T-helper 2 cell treated with Interferon-gamma antibody and Interleukin-4, amounts not matched to agents 5 μg/mL and 100 μg/mL, for 36 hours (primary cell): ENCODE measurements at regions not wholly inside any gene's neighbourhood (a gene's known extent, or its start where the extent isn't known, plus 50 kb on each side); places are given as distances from the start of the nearest gene placed in this dataset.
"Not testable (repeated sequence)": the region's sequence is repeated elsewhere in the genome, so short reads cannot be mapped to it uniquely, and the experiment has no call there.

ENCODE experiments used
- DNase-seq: peaks from one replicate; pipeline ENCODE4 v3.0.0; 2021; ENCODE audit warnings: low spot score
- H3K27ac Mint-ChIP-seq: one replicate; pipeline ENCODE4 v1.8.0; 2021; ENCODE audit warnings: mild to moderate bottlenecking, mixed read lengths
- H3K27me3 Mint-ChIP-seq: one replicate; pipeline ENCODE4 v1.8.0; 2021; ENCODE audit warnings: low read depth, mixed read lengths
- H3K36me3 Mint-ChIP-seq: one replicate; pipeline ENCODE4 v1.8.0; 2021; ENCODE audit warnings: low read depth, mixed read lengths
- H3K4me1 Mint-ChIP-seq: one replicate; pipeline ENCODE4 v1.8.0; 2021; ENCODE audit warnings: low read depth, mixed read lengths
- H3K4me3 Mint-ChIP-seq: one replicate; pipeline ENCODE4 v1.8.0; 2022; ENCODE audit warnings: mild to moderate bottlenecking, moderate library complexity, mixed read lengths
- H3K9me3 Mint-ChIP-seq: one replicate; pipeline ENCODE4 v1.8.0; 2021; ENCODE audit warnings: mixed read lengths

DNA sequence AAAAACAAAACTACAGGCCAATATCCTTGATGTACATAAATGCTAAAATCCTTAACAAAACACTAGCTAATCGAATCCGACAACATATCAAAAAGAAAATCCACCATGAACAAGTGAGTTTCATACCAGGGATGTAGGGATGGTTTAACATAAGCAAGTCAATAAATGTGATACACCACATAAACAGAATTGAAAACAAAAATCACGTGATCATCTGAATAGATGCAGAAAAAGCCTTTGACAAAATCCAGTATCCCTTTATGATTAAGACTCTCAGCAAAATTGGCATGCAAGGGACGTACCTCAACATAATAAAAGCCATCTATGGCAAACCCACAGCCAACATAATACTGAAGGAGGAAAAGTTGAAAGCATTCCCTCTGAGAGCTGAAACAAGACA is 466.1 kb downstream of the BRINP3 start:
- Mint-ChIP-seq H3K27ac (no peak overlapping the region), H3K4me3 (no peak overlapping the region), H3K36me3 (no peaks in the 10 kb centered on the region), H3K4me1 (no peaks in the 10 kb centered on the region), H3K27me3 (no peaks in the 10 kb centered on the region), H3K9me3 (peaks cover 44% of the 10 kb centered on the region)
- DNase-seq, result no peak

DNA sequence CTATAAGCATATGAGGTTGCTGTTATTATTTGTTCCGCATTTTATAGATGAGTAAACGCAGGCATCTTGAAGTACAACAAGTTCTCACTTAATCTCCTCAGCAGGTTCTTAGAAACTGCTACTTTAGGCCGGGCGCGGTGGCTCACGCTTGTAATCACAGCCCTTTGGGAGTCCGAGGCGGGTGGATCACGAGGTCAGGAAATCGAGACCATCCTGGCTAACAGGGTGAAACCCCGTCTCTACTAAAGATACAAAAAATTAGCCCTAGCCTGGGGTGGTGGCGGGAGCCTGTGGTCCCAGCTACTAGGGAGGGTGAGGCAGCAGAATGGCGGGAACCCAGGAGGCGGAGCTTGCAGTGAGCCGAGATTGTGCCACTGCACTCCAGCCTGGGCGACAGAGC is 458.5 kb downstream of the BRINP3 start:
- not testable (repeated sequence) for DNase-seq, H3K4me3 Mint-ChIP-seq, H3K4me1 Mint-ChIP-seq, H3K27me3 Mint-ChIP-seq, H3K27ac Mint-ChIP-seq, H3K36me3 Mint-ChIP-seq
- H3K9me3 Mint-ChIP-seq, result peaks cover 25% of the 10 kb centered on the region

DNA sequence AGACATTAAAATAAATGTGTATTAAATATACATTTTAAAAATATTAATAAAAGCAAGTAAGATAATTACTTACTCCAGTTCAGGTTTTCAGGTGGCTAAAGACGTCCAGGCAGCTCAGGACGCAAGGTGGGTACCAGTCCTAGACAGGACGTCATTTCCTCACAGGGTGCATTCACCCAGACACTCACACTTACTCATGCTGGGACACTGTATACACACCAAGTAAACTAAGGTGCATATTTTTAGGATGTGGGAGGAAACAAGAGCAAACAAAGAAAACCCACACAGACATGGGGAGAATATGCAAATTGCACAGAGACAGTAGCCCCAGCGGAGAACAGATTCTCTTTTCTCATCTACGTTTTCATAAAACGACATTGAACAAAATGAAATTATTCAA is 457.9 kb downstream of the BRINP3 start:
- peaks cover 26% of the 10 kb centered on the region for H3K9me3 Mint-ChIP-seq
- no peak overlapping the region for H3K27ac Mint-ChIP-seq
- no peaks in the 10 kb centered on the region for H3K4me1 Mint-ChIP-seq
- no peak overlapping the region for H3K4me3 Mint-ChIP-seq
- H3K36me3 Mint-ChIP-seq, result no peaks in the 10 kb centered on the region
- H3K27me3 Mint-ChIP-seq, result no peaks in the 10 kb centered on the region
- DNase-seq, result no peak

DNA sequence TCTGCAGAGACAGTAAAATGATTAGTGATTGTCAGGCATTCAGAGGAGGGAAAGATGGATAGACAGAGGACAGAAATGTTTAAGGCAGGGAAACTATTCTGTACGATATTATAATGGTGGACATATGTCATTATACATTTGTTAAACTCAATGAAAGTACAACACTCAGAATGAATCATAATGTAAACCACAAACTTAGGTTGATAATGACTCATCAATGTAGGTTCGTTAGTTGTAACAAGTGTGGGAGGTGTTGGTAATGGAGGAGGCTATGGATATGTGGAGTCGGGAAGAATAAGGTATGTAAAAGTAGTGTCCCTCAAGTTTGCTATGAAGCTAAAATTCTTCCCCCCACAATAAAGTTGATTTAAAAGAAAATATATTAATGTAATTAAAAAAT is 455.0 kb downstream of the BRINP3 start:
- Mint-ChIP-seq H3K4me1 (no peaks in the 10 kb centered on the region), H3K9me3 (peaks cover 23% of the 10 kb centered on the region), H3K27ac (no peak overlapping the region), H3K27me3 (no peaks in the 10 kb centered on the region), H3K4me3 (no peak overlapping the region), H3K36me3 (no peaks in the 10 kb centered on the region)
- no peak for DNase-seq

DNA sequence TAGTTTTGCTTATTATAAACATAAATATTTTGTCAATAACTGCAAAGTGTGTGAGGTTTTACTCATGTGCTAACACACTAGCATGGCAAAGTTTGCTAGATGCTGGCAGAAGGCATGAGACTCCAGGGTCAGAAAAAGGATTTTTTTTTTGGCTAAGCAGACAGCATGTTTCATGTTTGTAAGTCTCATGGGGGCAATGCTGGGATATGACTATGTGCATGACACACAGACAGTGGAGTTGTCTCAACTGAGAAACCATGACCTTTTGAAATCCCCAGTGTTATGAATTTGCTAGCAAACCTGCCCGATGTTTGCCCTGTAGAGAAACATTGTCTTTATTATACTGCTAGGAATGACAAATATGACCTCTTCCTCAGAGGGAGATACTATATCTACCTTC is 448.2 kb downstream of the BRINP3 start:
- no peak for DNase-seq
- Mint-ChIP-seq H3K9me3 (peaks cover 14% of the 10 kb centered on the region), H3K4me1 (no peaks in the 10 kb centered on the region), H3K36me3 (no peaks in the 10 kb centered on the region), H3K4me3 (no peak overlapping the region), H3K27me3 (no peaks in the 10 kb centered on the region), H3K27ac (no peak overlapping the region)

DNA sequence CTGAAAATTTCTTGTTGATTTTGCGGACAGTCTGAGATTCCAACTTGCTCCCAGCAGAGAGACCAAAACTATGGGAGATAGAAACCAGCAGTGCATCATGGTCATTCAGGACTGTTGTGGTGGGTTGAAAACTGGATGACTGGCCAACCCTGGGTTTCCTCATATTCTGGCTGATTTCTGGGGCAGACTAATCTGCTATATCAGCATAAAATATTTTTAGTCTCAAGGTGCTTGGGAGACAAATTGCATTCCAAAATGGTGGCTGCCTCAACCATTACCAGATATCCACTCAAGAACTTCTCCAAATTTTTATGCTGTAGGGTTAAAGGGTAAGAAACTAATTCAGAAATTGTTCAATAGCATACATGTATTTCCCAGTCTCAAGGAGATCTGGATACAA is 434.0 kb downstream of the BRINP3 start:
- DNase-seq, result no peak
- H3K36me3 Mint-ChIP-seq, result no peaks in the 10 kb centered on the region
- peaks cover 22% of the 10 kb centered on the region for H3K9me3 Mint-ChIP-seq
- H3K27me3 Mint-ChIP-seq, result no peaks in the 10 kb centered on the region
- H3K27ac Mint-ChIP-seq, result no peak overlapping the region
- H3K4me3 Mint-ChIP-seq, result no peak overlapping the region
- H3K4me1 Mint-ChIP-seq, result no peaks in the 10 kb centered on the region

DNA sequence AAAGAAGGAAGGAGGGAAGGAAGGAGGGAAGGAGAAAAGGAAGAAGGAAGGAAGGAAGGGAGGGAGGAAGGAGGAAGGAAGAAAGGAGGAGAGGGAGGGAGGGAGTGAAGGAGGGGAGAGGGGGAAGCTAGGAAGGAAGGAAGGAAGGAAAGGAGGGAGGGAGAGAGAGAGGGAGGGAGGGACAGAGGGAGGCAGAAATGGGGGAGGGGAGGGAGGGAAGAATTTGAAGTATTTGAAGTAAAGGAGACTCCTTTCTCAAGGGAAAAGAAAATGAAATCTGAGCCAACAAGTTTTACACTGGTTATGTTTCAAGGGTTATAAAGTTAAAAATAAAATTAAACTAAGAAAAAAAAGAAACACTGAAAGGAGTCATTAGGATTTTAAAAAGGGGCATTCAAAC is 431.4 kb downstream of the BRINP3 start:
- no peaks in the 10 kb centered on the region for H3K36me3 Mint-ChIP-seq
- H3K4me3 Mint-ChIP-seq, result no peak overlapping the region
- H3K4me1 Mint-ChIP-seq, result no peaks in the 10 kb centered on the region
- H3K27ac Mint-ChIP-seq, result no peak overlapping the region
- H3K9me3 Mint-ChIP-seq, result peaks cover 15% of the 10 kb centered on the region
- DNase-seq, result no peak
- no peaks in the 10 kb centered on the region for H3K27me3 Mint-ChIP-seq
